NCI-H1105 (cell line): ENCODE measurements at regions not wholly inside any gene's neighbourhood (a gene's known extent, or its start where the extent isn't known, plus 50 kb on each side); places are given as distances from the start of the nearest gene placed in this dataset.
"Not testable (repeated sequence)": the region's sequence is repeated elsewhere in the genome, so short reads cannot be mapped to it uniquely, and the experiment has no call there.

ENCODE experiments used
- DNase-seq: peaks from one replicate; lab custom pipeline; 2025; lab: John Stamatoyannopoulos, UW

GRCh38 chrX:25141684-25142083 is 125.9 kb upstream of the ARX start:
- DNase-seq: no peak

GRCh38 chrX:25131055-25131454 is 115.3 kb upstream of the ARX start:
- no peak for DNase-seq

- DNase-seq: no peak
Measured at GRCh38 chrX:25130619-25131018, 114.9 kb upstream of the ARX start.

- DNase-seq: no peak
Measured at GRCh38 chrX:25125483-25125882, 109.7 kb upstream of the ARX start.

GRCh38 chrX:25124391-25124790 is 108.6 kb upstream of the ARX start:
- no peak for DNase-seq

- no peak for DNase-seq
Measured at GRCh38 chrX:25112156-25112555, 96.4 kb upstream of the ARX start.

GRCh38 chrX:25108481-25108880 is 92.7 kb upstream of the ARX start:
- DNase-seq: no peak

- DNase-seq: no peak
Measured at GRCh38 chrX:25105221-25105620, 89.5 kb upstream of the ARX start.

- no peak for DNase-seq
Measured at GRCh38 chrX:25096522-25097045, 80.8 kb upstream of the ARX start.

GRCh38 chrX:25091152-25091551 is 75.4 kb upstream of the ARX start:
- not testable (repeated sequence) for DNase-seq

GRCh38 chrX:25084446-25084845 is 68.7 kb upstream of the ARX start:
- DNase-seq: peak; percentile 14

GRCh38 chrX:25083661-25084060 is 67.9 kb upstream of the ARX start:
- no peak for DNase-seq

GRCh38 chrX:25079020-25079419 is 63.3 kb upstream of the ARX start:
- no peak for DNase-seq

- DNase-seq: no peak
Measured at GRCh38 chrX:25076941-25077500, 61.3 kb upstream of the ARX start.

- no peak for DNase-seq
Measured at GRCh38 chrX:25072247-25072646, 56.5 kb upstream of the ARX start.

GRCh38 chrX:25070038-25070437 is 54.3 kb upstream of the ARX start:
- DNase-seq: no peak

- DNase-seq: no peak
Measured at GRCh38 chrX:25069209-25069608, 53.4 kb upstream of the ARX start.

- DNase-seq: no peak
Measured at GRCh38 chrX:25068340-25068739, 52.6 kb upstream of the ARX start.

GRCh38 chrX:25067271-25068172 is 51.8 kb upstream of the ARX start:
- no peak for DNase-seq

- no peak for DNase-seq
Measured at GRCh38 chrX:25066131-25066530, 50.4 kb upstream of the ARX start.
